Testis (tissue), 2 donors: ENCODE measurements at regions not wholly inside any gene's neighbourhood (a gene's known extent, or its start where the extent isn't known, plus 50 kb on each side); places are given as distances from the start of the nearest gene placed in this dataset.

ENCODE experiments used
- CTCF ChIP-seq, 3 experiments: fragments of 450-650 bp in 2 of 3; fragments of 200-600 bp in 1 of 3; sonication (generic) in 1 of 3; IDR thresholded peaks; one replicate each; pipeline ENCODE4 v1.5.1; 2016 to 2019; ENCODE audit warnings: antibody characterized with exemption in 3 of 3, mild to moderate bottlenecking in 2 of 3, moderate library complexity in 1 of 3
- POLR2A ChIP-seq: fragments of 450-650 bp; IDR thresholded peaks from one replicate; pipeline ENCODE4 v1.6.1; 2017; ENCODE audit warnings: antibody characterized with exemption, mild to moderate bottlenecking, moderate library complexity

- no peak for TF ChIP-seq POLR2A
- TF ChIP-seq CTCF (IDR thresholded peaks at IDR 0.05), result no peak
These were observed 86.5 kb upstream of the FXR1 start for GRCh38 chr3:180825964-180826363.
